Muscle of arm (tissue), 1 donor: ENCODE measurements at regions not wholly inside any gene's neighbourhood (a gene's known extent, or its start where the extent isn't known, plus 50 kb on each side); places are given as distances from the start of the nearest gene placed in this dataset.
"Not testable (repeated sequence)": the region's sequence is repeated elsewhere in the genome, so short reads cannot be mapped to it uniquely, and the experiment has no call there.

ENCODE experiments used
- DNase-seq: peaks from one replicate; pipeline ENCODE4 v3.0.0-alpha.2; 2013

- DNase-seq = no peak
These were observed 1195.6 kb upstream of the ADGRL4 start for GRCh38 chr1:80202118-80202517.

- no peak for DNase-seq
These were observed 1187.7 kb upstream of the ADGRL4 start for GRCh38 chr1:80194221-80194620.

- DNase-seq = no peak
These were observed 1174.9 kb upstream of the ADGRL4 start for GRCh38 chr1:80181418-80181817.

GRCh38 chr1:80171631-80172030 lies 1165.1 kb upstream of the ADGRL4 start:
- DNase-seq = peak; percentile 19

GRCh38 chr1:80170811-80171485 lies 1164.4 kb upstream of the ADGRL4 start:
- peak; percentile 87 for DNase-seq

- no peak for DNase-seq
These were observed 1157.6 kb upstream of the ADGRL4 start for GRCh38 chr1:80164150-80164549.

- DNase-seq = no peak
These were observed 1157.2 kb upstream of the ADGRL4 start for GRCh38 chr1:80163686-80164085.

GRCh38 chr1:80158771-80159170 lies 1152.2 kb upstream of the ADGRL4 start:
- no peak for DNase-seq

- DNase-seq = no peak
These were observed 1151.7 kb upstream of the ADGRL4 start for GRCh38 chr1:80158266-80158665.

- DNase-seq = no peak
These were observed 1148.8 kb upstream of the ADGRL4 start for GRCh38 chr1:80155371-80155770.

- DNase-seq = no peak
These were observed 1147.6 kb upstream of the ADGRL4 start for GRCh38 chr1:80154176-80154575.

GRCh38 chr1:80153762-80154161 lies 1147.2 kb upstream of the ADGRL4 start:
- no peak for DNase-seq

- no peak for DNase-seq
These were observed 1136.8 kb upstream of the ADGRL4 start for GRCh38 chr1:80143361-80143760.

GRCh38 chr1:80137946-80138602 lies 1131.5 kb upstream of the ADGRL4 start:
- not testable (repeated sequence) for DNase-seq

- DNase-seq = no peak
These were observed 1106.9 kb upstream of the ADGRL4 start for GRCh38 chr1:80113168-80114038.

- no peak for DNase-seq
These were observed 1094.6 kb upstream of the ADGRL4 start for GRCh38 chr1:80101159-80101558.

GRCh38 chr1:80099713-80100112 lies 1093.2 kb upstream of the ADGRL4 start:
- DNase-seq = no peak

GRCh38 chr1:80085067-80085466 lies 1078.5 kb upstream of the ADGRL4 start:
- no peak for DNase-seq

- DNase-seq = no peak
These were observed 1077.4 kb upstream of the ADGRL4 start for GRCh38 chr1:80083892-80084291.

GRCh38 chr1:80076469-80076868 lies 1069.9 kb upstream of the ADGRL4 start:
- DNase-seq = no peak

- DNase-seq = no peak
These were observed 1068.8 kb upstream of the ADGRL4 start for GRCh38 chr1:80075351-80075750.

GRCh38 chr1:80072563-80072962 lies 1066.0 kb upstream of the ADGRL4 start:
- DNase-seq = no peak

GRCh38 chr1:80066060-80066459 lies 1059.5 kb upstream of the ADGRL4 start:
- no peak for DNase-seq
